NCI-H345 (cell line): ENCODE measurements at regions not wholly inside any gene's neighbourhood (a gene's known extent, or its start where the extent isn't known, plus 50 kb on each side); places are given as distances from the start of the nearest gene placed in this dataset.
"Not testable (repeated sequence)": the region's sequence is repeated elsewhere in the genome, so short reads cannot be mapped to it uniquely, and the experiment has no call there.

Source experiments
- DNase-seq: peaks from one replicate; lab custom pipeline; 2025; lab: John Stamatoyannopoulos, UW

DNA sequence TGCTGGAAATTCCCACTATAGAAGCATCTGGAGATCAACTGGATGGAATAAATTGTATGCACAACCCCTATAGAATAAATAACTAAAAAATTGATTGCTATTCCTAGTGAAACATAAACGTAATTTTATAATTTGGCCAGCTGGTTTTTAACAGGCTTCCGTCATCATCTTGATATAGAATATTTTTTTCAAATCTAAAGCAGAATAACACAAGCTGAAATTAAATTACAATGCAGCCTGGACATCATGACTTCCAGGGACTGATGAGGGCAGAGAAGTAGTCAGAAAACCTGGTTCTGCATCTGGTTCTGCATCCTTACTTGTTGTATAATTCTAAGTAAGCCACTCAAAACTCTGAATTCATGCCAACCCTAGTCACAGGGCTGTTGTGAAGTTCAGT is 146.1 kb downstream of the MEX3B start:
- DNase-seq = no peak

- DNase-seq = no peak
These were observed 146.8 kb downstream of the MEX3B start for GRCh38 chr15:81899024-81899423.

- no peak for DNase-seq
These were observed 148.7 kb downstream of the MEX3B start for GRCh38 chr15:81897057-81897677.

DNA sequence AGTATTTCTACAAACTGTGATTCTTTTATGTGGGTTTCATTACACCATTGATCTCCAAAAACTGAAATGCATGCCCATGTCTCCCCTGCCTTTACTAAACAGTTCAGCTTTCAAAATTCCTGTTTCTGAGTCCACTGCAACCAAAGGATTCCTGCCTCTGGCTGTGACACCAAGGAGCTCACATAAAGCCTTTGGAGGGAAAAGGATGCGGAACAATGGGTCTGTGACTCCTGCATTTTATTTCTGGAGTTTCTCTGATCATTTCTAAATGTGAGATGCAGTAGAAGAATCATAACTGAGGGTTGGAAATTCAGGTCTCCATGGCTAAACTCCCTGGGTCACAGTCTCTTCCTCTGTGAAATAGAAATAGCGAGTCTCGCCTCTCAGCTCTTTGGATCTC is 149.5 kb downstream of the MEX3B start:
- no peak for DNase-seq

- no peak for DNase-seq
These were observed 150.1 kb downstream of the MEX3B start for GRCh38 chr15:81895723-81896122.

- DNase-seq = no peak
These were observed 151.8 kb downstream of the MEX3B start for GRCh38 chr15:81894061-81894460.

GRCh38 chr15:81893182-81893835 is 152.5 kb downstream of the MEX3B start:
- peak; percentile 11 for DNase-seq

DNA sequence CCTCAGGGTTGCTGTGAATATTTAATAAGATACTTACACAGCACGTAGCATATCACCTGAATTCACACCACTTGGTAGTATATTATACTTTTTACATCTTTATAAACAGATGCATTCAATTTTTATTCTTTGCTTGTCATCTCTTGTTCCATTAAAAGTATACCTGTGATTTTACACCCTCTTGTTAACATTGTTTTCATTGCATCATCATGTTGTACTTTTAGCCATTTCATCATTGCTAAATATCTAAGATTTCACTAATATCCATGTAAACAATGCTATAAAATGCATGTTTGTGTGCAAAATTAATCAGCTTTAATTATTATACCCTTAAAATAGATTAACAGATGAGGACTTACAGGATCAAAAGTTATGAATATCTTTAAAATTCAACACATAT is 155.3 kb downstream of the MEX3B start:
- no peak for DNase-seq

DNA sequence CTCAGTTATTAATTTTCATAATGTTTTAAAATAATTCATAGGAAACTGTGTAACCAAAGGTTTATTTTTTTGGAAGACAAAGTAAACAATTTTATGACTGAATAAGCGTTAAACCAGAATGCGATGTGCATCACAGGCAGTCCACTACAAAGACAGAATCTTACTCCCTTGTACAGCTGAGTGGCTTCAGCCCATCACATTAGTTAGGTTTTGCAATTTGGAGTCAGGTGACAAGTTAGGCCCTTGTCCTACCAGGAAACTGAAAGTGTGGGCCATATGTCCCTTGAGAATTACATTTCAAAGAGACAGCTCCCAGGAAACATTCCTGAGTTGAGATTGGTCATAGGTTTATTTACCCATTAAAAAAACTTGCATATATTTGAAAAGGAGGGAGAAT is 156.3 kb downstream of the MEX3B start:
- DNase-seq = no peak

- no peak for DNase-seq
These were observed 156.9 kb downstream of the MEX3B start for GRCh38 chr15:81888748-81889484.

- DNase-seq = no peak
These were observed 157.9 kb downstream of the MEX3B start for GRCh38 chr15:81887912-81888311.

GRCh38 chr15:81887188-81887587 is 158.6 kb downstream of the MEX3B start:
- DNase-seq = not testable (repeated sequence)

- DNase-seq = no peak
These were observed 159.2 kb downstream of the MEX3B start for GRCh38 chr15:81886591-81886990.

DNA sequence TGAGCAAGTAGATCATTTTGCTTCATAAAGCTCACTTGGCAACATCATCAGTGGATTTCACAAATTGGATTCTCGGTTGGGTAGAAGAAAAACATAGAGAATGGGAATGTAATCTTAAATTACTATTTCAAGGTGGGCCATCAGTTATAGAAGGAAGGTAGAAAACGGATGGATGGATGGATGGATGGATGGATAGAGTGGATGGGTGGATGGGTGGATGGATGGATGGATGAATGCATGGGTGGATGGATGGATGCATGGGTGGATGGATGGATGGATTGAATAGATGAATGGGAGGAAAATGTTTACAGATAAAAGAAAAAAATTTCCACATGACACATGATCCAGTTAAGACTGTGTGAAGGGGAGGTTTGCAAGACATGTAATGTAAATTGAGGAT is 159.7 kb downstream of the MEX3B start:
- no peak for DNase-seq

DNA sequence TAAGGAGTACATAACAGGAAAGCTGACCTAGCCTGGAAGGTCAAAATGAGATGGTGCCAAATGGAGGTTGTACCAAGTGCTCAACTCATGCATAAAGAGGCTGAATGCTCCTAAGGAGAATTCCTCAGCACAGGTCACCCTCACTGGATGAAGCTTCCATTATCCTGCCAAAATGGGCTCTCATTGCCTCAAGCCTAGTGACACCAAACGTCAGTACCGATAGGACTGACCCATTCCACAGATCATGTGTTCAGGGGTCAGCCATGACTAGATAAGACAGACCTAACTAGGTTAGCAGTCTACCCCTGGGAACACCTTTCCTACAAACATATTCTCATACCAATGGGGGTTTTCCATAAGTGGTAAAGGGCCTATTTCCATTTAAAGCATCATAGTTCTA is 160.7 kb downstream of the MEX3B start:
- DNase-seq = no peak

DNA sequence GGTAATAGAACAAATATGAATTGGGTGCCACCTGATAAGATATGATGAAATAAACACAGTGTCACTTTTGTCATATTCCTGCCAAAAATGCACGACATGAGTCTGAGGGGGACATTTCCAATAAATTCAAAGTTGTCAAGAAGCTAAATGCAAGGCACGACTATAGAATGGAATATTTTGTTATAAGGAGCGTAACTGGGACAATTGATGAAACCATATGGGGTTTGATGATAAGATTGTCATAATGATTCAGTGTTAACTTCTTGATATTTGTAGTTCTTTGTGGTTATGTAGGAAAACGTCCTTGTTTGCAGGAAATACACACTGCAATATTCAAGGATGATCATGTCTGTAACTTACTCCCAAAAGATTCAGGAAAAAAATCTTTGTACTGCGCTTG is 163.3 kb downstream of the MEX3B start:
- no peak for DNase-seq

DNA sequence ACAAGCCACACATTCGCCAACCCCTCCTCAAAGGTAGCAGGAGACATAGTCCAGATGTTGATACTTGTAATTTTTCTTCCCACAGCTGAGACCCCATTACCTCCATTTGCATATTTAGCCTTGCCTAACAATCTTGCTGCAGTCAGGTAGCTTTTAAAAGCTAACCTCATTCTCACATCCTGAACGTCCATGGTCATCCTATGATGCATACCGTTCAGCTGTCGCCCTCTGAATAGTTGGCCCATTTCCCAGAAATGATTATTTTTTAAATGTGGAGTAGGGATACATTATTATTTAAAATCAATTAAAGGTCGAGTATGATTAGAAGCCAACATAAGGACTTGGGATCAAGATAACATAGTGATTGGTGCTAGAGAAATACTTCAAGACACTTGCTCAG is 165.0 kb downstream of the MEX3B start:
- no peak for DNase-seq

- no peak for DNase-seq
These were observed 165.5 kb downstream of the MEX3B start for GRCh38 chr15:81880314-81880713.

GRCh38 chr15:81875717-81876116 is 170.1 kb downstream of the MEX3B start:
- DNase-seq = not testable (repeated sequence)

GRCh38 chr15:81870746-81871106 is 175.1 kb downstream of the MEX3B start:
- DNase-seq = not testable (repeated sequence)

DNA sequence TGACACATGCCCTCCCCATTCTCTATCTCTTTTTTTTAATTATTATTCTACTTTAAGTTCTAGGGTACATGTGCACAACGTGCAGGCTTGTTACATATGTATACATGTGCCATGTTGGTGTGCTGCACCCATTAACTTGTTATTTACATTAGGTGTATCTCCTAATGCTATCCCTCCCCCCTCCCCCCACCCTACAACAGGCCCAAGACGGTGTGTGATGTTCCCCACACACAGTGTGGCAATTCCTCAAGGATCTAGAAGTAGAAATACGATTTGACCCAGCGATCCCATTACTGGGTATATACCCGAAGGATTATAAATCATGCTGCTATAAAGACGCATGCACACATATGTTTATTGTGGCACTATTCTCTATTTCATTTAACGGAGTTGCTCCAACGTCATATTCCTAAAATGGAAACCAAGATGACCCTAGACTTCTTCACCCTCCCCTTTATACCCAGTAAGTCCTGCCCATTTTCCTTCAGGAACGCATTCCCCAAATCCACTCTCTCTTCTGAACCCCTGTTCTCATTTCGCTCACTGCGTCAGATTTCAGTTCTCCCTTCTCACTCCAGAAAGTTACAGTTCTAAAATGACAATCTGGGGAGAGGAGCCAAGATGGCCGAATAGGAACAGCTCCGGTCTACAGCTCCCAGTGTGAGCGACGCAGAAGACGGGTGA is 175.6 kb downstream of the MEX3B start:
- DNase-seq = not testable (repeated sequence)

GRCh38 chr15:81869161-81869954 is 176.5 kb downstream of the MEX3B start:
- no peak for DNase-seq
